CD4-positive, alpha-beta T cell (primary cell): ENCODE measurements at regions not wholly inside any gene's neighbourhood (a gene's known extent, or its start where the extent isn't known, plus 50 kb on each side); places are given as distances from the start of the nearest gene placed in this dataset.

ENCODE experiments used
- ATAC-seq: fragments of 200-7000 bp; cut with Tn5 transposase; one replicate; pipeline ENCODE4 v1.10.0; 2022; ENCODE audit warnings: mild to moderate bottlenecking; ENCODE audit not compliant: poor library complexity
- CTCF ChIA-PET: fragments of 350-600 bp; sonication (Branson Sonifier 250); formaldehyde crosslinking; loops from one replicate; lab custom pipeline; 2021; ENCODE audit warnings: antibody characterized with exemption, inconsistent platforms; lab: Charles Lee
- POLR2A ChIA-PET: fragments of 350-600 bp; sonication (Branson Sonifier 250); formaldehyde crosslinking; loops from one replicate; lab custom pipeline; 2021; ENCODE audit warnings: antibody characterized with exemption, inconsistent platforms; lab: Charles Lee
- DNase-seq, 14 experiments: peaks; one replicate each; pipeline ENCODE4 v3.0.0-alpha.2; 2013 to 2020; ENCODE audit warnings: mixed read lengths in 2 of 14
- H3K27ac ChIP-seq, 2 donors: one replicate each; pipeline versions ENCODE4 v1.5.1 to v1.7.0; 2013; ENCODE audit warnings: low read length in 2 of 2, low read depth in 1 of 2, mild to moderate bottlenecking in 1 of 2
- H3K27me3 ChIP-seq, 2 experiments: 1 replicate in 1 of 2; 2 replicates in 1 of 2; pipeline versions ENCODE4 v1.6.1 to v1.7.0; 2013; ENCODE audit warnings: low read length in 2 of 2, control low read depth in 1 of 2, mild to moderate bottlenecking in 1 of 2, moderate library complexity in 1 of 2; ENCODE audit not compliant: insufficient read depth in 2 of 2, control insufficient read depth in 1 of 2
- H3K36me3 ChIP-seq: one replicate; pipeline ENCODE4 v1.6.1; 2013; ENCODE audit warnings: low read length, control low read depth; ENCODE audit not compliant: insufficient read depth
- H3K4me1 ChIP-seq: one replicate; pipeline ENCODE4 v1.6.1; 2013; ENCODE audit warnings: low read length, control low read depth; ENCODE audit not compliant: insufficient read depth
- H3K4me3 ChIP-seq: one replicate; pipeline ENCODE4 v1.5.1; 2013; ENCODE audit warnings: mild to moderate bottlenecking, low read length, moderate library complexity
- H3K9me3 ChIP-seq, 2 experiments: 1 replicate in 1 of 2; 2 replicates in 1 of 2; pipeline versions ENCODE4 v1.6.1 to v1.7.0; 2013; ENCODE audit warnings: low read length in 2 of 2, mild to moderate bottlenecking in 2 of 2, control low read depth in 1 of 2, moderate library complexity in 1 of 2; ENCODE audit not compliant: control insufficient read depth in 1 of 2, insufficient read depth in 1 of 2
- H3K27ac Mint-ChIP-seq: one replicate; pipeline ENCODE4 v1.8.0; 2020; ENCODE audit warnings: mixed read lengths
- H3K27me3 Mint-ChIP-seq: one replicate; pipeline ENCODE4 v1.8.0; 2021; ENCODE audit warnings: mixed read lengths
- H3K36me3 Mint-ChIP-seq: one replicate; pipeline ENCODE4 v1.8.0; 2021; ENCODE audit warnings: low read depth, mixed read lengths
- H3K4me1 Mint-ChIP-seq: one replicate; pipeline ENCODE4 v1.8.0; 2021; ENCODE audit warnings: low read depth, mixed read lengths
- H3K4me3 Mint-ChIP-seq: one replicate; pipeline ENCODE4 v1.8.0; 2020; ENCODE audit warnings: mild to moderate bottlenecking, mixed read lengths
- H3K9me3 Mint-ChIP-seq: one replicate; pipeline ENCODE4 v1.8.0; 2020; ENCODE audit warnings: mixed read lengths
- intact Hi-C, 2 experiments: fragments of 100-400 bp; cut with DNase I in 1 of 2; cut with micrococcal nuclease in 1 of 2; formaldehyde crosslinking; loops; one replicate each; pipeline versions ENCODE4 v1.15.1 to v1.9.0; 2023 to 2025; cut with DNase I, micrococcal nuclease
- TF ChIP-seq, protein P1 (sequence below): fragments of 200-600 bp; IDR thresholded peaks from one replicate; pipeline ENCODE4 v1.8.0; 2022; ENCODE audit warnings: antibody characterized with exemption, mild to moderate bottlenecking

DNA sequence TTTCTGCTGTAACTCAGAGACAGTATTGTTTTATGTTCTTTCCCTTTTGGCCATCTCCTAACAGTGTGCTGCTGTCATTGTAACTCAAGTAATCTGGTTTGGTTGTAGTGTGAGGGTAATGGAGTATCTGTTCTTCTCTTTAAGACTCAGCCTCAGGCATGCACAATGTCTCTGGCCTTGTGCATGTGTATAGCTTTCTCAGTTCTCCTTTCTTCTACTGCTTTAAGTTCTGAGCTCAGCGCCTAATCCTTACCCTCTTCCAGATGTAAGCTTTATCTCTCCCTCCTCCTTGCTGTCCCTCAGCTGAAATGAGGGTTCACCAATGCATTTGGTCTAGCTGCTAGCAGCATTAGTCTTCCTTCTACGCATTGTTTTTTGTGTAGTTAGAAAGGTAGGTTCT, 1420.4 kb upstream of the PRMT6 start:
- intact Hi-C loops: no loop called here
- CTCF ChIA-PET: no interaction called here

DNA sequence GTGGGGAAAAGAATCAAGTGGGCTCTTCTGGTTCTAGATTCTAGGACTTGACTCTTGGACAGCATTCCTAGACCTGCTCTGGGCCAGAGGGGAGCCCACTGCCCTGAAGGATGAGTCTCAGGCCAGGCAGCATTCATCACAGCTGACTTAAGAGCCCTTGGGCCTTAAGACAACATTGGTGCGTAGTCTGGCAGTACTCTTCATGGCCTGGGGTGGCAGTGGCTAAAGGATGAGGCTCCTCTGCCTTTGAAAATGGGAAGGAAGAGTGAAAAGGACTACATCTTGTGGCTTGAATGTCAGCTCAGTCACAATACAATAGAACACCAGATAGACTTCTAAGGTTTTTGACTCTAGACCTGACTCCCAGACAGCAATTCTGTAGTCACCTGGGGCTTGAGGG, 1415.1 kb upstream of the PRMT6 start:
- Mint-ChIP-seq H3K27me3 (no peaks in the 10 kb centered on the region), H3K36me3 (no peaks in the 10 kb centered on the region), H3K27ac (no peak overlapping the region), H3K4me3 (no peak overlapping the region), H3K4me1 (no peaks in the 10 kb centered on the region), H3K9me3 (peaks cover 13% of the 10 kb centered on the region)
- POLR2A ChIA-PET: no interaction called here
- Histone ChIP-seq H3K27me3 (no peaks in the 10 kb centered on the region), H3K36me3 (no peaks in the 10 kb centered on the region), H3K9me3 (peaks cover 0 to 7% of the 10 kb centered on the region in 2 experiments), H3K27ac (no peak overlapping the region), H3K4me1 (no peaks in the 10 kb centered on the region), H3K4me3 (no peak overlapping the region)
- ATAC-seq (no peak), DNase-seq (no peak)
- TF ChIP-seq, protein P1, sequence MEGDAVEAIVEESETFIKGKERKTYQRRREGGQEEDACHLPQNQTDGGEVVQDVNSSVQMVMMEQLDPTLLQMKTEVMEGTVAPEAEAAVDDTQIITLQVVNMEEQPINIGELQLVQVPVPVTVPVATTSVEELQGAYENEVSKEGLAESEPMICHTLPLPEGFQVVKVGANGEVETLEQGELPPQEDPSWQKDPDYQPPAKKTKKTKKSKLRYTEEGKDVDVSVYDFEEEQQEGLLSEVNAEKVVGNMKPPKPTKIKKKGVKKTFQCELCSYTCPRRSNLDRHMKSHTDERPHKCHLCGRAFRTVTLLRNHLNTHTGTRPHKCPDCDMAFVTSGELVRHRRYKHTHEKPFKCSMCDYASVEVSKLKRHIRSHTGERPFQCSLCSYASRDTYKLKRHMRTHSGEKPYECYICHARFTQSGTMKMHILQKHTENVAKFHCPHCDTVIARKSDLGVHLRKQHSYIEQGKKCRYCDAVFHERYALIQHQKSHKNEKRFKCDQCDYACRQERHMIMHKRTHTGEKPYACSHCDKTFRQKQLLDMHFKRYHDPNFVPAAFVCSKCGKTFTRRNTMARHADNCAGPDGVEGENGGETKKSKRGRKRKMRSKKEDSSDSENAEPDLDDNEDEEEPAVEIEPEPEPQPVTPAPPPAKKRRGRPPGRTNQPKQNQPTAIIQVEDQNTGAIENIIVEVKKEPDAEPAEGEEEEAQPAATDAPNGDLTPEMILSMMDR: no peak
- CTCF ChIA-PET: no interaction called here
- intact Hi-C loops: no loop called here

More for the DNA sequence above, 1420.4 kb upstream of the PRMT6 start:
- H3K27me3 Mint-ChIP-seq: no peaks in the 10 kb centered on the region
- H3K36me3 Mint-ChIP-seq: no peaks in the 10 kb centered on the region
- DNase-seq: no peak
- H3K27ac Mint-ChIP-seq: no peak overlapping the region
- no peaks in the 10 kb centered on the region for H3K36me3 ChIP-seq
- no peaks in the 10 kb centered on the region for H3K4me1 Mint-ChIP-seq
- no peaks in the 10 kb centered on the region for H3K4me1 ChIP-seq
- H3K27me3 ChIP-seq: no peaks in the 10 kb centered on the region
- POLR2A ChIA-PET: no interaction called here
- TF ChIP-seq, protein P1: no peak
- no peak overlapping the region for H3K4me3 ChIP-seq
- peaks cover 0 to 11% of the 10 kb centered on the region in 2 experiments for H3K9me3 ChIP-seq
- no peak for ATAC-seq
- peaks cover 19% of the 10 kb centered on the region for H3K9me3 Mint-ChIP-seq
- H3K27ac ChIP-seq: no peak overlapping the region
- H3K4me3 Mint-ChIP-seq: no peak overlapping the region

DNA sequence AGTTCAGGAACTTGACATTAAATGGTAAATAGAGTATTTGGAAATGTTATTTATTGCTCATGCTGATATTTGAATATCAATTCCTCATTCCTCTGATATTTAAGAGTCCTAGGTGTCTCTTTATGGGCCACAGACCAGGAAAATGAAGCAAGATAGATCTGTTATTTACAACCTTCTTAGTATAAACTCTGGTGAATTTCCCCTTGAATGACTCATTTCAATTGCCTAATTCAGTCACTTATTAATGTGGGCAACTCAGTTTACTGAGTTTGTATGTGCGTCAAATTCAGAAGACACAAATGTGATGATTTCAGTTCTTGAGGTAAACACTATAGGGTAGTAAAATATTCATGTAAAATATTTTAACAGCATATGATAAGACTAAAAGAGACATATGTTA, 1404.4 kb upstream of the PRMT6 start:
- H3K27me3 Mint-ChIP-seq: no peaks in the 10 kb centered on the region
- TF ChIP-seq, protein P1: no peak

More for the DNA sequence above, 1404.4 kb upstream of the PRMT6 start:
- no peak overlapping the region for H3K27ac ChIP-seq
- no peak overlapping the region for H3K4me3 Mint-ChIP-seq
- POLR2A ChIA-PET: no interaction called here
- intact Hi-C loops: no loop called here
- no peaks in the 10 kb centered on the region for H3K9me3 ChIP-seq
- no peaks in the 10 kb centered on the region for H3K36me3 ChIP-seq
- no peaks in the 10 kb centered on the region for H3K27me3 ChIP-seq
- H3K4me1 Mint-ChIP-seq: no peaks in the 10 kb centered on the region
- no peaks in the 10 kb centered on the region for H3K4me1 ChIP-seq
- no peak overlapping the region for H3K27ac Mint-ChIP-seq
- H3K9me3 Mint-ChIP-seq: peaks cover 4% of the 10 kb centered on the region
- no peak overlapping the region for H3K4me3 ChIP-seq
- no peak for ATAC-seq
- DNase-seq: no peak
- CTCF ChIA-PET: no interaction called here
- no peaks in the 10 kb centered on the region for H3K36me3 Mint-ChIP-seq
